ENCODE measurements at regions not wholly inside any gene's neighbourhood (a gene's known extent, or its start where the extent isn't known, plus 50 kb on each side); places are given as distances from the start of the nearest gene placed in this dataset.

DNA sequence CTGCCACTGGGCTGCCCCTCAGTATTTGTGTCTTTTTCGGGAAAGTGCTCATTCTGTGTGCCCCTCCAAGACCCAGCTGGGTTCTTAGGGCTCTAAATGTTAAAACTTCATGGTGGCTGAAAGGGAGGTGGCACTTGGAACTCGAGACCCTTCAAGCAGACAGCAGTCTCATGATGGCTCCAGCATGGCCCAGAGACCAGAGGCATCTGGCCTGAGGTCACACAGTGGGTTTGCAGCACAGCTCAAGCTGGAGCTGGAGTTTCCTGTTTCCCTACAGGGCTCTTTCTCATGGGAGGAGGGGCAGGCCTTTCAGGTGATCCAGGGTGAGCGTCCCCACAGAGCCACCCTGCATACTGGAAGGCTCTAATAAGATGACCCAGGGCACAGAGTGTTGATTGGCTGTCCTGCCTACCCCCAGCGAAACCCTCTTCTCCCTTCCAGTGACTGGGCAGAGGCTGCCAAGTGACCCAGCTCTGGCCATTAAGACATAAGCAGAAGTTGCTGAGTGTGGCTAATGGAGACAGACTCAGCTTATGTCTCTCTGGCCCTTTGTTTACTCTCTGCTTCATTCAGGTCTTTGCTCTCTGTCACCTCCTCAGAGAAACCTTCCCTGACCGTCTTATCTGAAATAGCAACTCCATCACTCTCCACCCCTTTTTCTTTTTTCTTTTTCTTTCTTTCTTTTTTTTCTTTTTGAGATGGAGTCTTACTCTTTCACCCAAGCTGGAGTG is 166.6 kb upstream of the SMAD3 start:
- TF ChIP-seq GATA2 (IDR thresholded peaks at IDR 0.05; ENCODE audit: low read depth, low read length): no peak
- no peak for TF ChIP-seq GATA3 (IDR thresholded peaks at IDR 0.05; ENCODE audit: low read depth, low read length)
